ENCODE measurements at regions not wholly inside any gene's neighbourhood (a gene's known extent, or its start where the extent isn't known, plus 50 kb on each side); places are given as distances from the start of the nearest gene placed in this dataset.

DNA sequence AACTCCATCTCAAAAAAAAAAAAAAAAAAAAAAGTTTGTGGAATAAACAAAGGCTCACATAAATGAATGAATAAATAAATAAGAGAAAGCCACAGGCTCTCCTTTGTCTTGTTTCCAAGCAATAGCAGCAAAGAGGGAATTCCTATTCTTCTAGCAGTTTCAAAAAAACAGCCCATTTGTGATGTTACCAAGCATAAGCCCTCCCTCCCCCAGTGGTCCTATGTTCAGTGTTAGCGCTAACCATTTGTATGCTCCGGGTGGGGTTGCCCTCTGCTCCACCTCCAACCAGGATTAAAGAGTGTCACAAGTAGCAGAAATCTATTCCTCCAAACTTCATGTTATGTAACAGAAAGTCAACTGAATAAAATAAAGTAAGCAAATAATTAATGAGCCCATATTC is 1215.0 kb upstream of the TENM4 start:
- no peak for TF ChIP-seq CTCF (IDR thresholded peaks at IDR 0.05)

- no peak for TF ChIP-seq CTCF (IDR thresholded peaks at IDR 0.05)
Observed at GRCh38 chr11:80650966-80651365, 1210.1 kb upstream of the TENM4 start.

DNA sequence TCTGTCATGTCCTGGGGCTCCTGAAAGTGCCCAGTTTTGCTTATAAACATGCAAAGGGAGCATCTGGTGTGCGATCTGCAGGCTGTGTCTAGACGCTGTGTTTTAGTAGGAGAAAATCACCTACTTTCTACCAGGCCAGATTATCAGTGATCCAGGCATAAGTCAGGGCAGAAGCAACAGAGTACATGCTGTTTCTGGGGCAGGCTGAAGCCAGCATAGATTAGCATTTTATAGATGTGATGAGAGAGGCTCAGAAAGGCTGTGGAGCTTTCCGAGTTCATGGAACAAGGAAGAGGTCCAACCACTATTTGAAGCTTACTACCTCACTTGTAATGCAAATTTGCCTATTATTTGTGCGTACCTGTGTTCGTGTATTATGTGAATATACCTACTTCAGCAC is 1208.4 kb upstream of the TENM4 start:
- no peak for TF ChIP-seq CTCF (IDR thresholded peaks at IDR 0.05)

DNA sequence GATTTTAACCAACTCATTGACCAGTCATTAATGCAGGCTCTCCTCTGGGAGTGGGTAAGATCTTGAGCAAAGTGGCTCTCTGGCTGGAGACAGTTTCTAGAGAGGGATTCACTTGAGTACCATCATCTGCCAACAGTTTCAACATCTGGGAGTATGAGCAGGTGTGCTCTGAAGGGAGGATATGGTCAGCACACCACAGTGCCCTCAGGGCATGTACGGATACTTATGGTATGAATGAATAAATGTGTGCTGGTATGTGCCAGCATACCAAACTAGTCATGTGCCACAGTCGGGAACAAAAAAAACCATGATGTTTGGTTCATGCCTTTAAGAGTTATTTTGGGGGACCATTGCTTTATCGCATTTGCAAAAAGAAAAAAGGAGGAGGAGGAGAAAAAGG is 1197.5 kb upstream of the TENM4 start:
- no peak for TF ChIP-seq CTCF (IDR thresholded peaks at IDR 0.05)

- TF ChIP-seq CTCF (IDR thresholded peaks at IDR 0.05): no peak
Observed at GRCh38 chr11:80637571-80637970, 1196.7 kb upstream of the TENM4 start.

DNA sequence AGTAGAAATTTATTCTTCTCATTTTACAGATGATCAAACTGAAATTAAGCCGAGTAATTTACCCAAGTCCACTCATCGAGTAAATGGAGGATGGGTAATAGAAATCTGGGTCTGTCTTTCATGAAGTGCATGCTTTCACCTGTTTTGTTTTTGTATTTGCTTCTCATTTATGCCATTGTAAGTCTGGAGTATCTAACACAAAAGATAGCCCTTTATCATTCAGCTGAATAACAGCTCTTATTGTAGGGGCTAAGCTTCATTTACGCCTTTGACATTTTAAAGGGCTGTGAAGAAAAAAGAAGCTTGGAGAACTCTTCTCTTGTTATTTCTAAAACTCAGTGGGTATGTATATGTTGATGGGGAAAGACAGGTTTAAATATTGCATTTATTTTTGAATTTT is 1196.2 kb upstream of the TENM4 start:
- TF ChIP-seq CTCF (IDR thresholded peaks at IDR 0.05): no peak

DNA sequence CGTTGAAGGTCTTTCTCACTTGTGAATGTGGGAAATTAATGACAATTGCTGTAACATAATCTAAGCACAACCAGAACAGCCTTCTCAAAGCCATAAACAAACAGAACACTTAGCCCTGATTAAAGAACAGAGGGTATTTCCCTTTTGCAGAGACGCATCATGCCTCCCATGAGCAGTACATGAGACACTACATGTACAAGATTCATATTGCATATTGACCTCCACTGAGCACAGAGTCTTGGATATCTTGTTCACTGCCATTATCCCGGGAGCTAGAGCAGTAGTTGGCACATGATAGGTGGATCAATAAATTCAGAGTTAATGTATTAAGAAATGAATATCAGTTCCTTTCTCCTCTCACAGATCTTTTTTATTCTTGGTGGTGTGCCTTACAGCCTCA is 1194.3 kb upstream of the TENM4 start:
- no peak for TF ChIP-seq CTCF (IDR thresholded peaks at IDR 0.05)

- no peak for TF ChIP-seq CTCF (IDR thresholded peaks at IDR 0.05)
Observed at GRCh38 chr11:80632691-80633090, 1191.9 kb upstream of the TENM4 start.
